GM18868 (cell line): ENCODE measurements at regions not wholly inside any gene's neighbourhood (a gene's known extent, or its start where the extent isn't known, plus 50 kb on each side); places are given as distances from the start of the nearest gene placed in this dataset.

Source experiments
- ATAC-seq: cut with Tn5 transposase; IDR thresholded peaks from one replicate; pipeline ENCODE4 v1.9.1; 2021; ENCODE audit warnings: mild to moderate bottlenecking, moderate library complexity; ENCODE audit not compliant: unreplicated experiment

DNA sequence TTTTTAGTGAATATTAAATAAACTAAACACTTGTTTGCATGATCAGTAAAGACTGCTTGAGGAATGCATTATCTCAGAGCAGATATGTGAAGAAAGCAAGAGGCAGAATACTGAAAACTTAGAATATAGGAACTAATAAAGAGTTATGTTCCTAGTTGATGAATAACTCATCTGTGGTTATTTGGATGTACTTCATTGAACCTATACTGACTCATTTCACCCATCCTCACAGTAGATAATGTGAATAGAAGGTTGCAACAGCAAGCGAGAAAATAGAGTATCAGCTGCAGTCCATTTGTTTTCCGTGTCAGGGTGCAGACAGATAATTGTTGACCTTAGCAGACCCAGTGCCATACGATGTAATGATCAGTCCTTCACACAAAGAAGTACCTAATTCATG, 945.7 kb upstream of the LRRTM1 start:
- no peak for ATAC-seq

DNA sequence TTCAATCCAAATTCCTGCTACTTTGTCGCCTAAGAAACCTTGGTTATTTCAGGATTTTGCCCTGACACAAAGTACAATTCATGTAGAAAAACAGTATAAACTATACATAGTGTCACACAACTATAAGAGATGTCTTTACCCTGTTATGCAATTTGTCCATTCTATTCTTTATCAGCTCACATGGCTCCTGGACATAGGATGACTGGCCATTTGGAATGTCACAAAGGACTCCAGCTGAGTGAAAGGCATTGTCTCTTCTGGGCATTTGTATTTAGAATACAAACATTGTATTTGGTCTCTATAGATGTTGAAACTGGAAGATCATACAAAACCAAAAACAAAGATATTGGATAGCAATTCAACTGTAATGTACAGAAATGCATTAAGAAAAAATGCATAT, 944.6 kb upstream of the LRRTM1 start:
- no peak for ATAC-seq

DNA sequence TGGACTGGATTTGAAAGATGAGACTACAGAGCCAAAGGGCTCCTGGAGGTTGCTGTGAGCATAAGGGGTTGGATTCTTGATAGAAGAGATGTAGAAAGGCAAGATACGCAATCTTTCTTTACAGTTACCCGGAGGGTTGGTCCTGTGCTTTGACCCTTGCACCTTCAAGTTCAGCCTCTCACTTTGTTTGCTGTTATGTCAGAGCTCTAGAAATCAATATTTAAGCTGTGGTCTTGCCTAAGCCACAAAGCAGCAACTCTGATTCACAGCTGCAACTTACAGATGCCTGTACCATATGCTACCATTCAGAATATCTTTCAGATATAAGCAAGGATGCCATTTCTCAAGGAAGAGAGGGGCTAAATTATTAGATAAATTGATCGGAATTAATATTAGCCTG, 943.1 kb upstream of the LRRTM1 start:
- ATAC-seq: no peak

DNA sequence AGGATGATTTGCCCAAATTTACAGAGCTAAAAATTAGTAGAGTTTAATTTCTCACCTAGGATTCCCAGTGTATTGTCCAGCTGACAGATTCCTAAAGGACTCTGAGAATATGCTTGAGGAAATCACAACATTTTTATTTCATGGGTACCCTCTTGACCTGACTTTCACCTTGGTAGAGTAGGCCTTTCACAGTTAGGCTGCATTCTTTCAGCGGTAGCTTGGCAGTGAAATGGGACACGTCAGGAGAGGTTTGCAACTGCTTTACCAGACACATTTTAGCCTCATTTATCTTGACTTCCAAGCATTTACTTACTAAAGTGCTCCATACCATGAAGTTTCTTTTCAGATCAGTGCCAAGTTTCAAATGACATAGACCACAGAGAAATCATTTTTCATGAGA, 937.9 kb upstream of the LRRTM1 start:
- ATAC-seq: no peak

DNA sequence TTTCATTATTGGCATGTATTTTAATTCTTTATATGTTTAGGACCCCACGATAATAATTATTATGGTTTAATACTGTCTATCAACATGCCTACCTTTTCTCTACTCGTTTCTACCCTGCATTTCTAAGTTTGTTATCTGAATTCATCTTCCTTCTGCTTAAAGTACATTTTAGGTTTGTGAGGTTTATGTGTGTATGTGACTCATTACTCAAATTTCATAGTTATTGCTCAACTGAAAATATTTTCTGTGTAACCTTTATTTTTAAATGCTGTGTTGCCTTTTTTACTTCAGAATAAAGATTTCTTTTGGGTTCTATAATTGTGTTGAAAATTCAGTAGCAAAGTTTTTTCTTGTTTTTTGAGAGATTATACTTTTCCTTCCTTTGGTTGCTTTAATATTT, 933.9 kb upstream of the LRRTM1 start:
- ATAC-seq: no peak

DNA sequence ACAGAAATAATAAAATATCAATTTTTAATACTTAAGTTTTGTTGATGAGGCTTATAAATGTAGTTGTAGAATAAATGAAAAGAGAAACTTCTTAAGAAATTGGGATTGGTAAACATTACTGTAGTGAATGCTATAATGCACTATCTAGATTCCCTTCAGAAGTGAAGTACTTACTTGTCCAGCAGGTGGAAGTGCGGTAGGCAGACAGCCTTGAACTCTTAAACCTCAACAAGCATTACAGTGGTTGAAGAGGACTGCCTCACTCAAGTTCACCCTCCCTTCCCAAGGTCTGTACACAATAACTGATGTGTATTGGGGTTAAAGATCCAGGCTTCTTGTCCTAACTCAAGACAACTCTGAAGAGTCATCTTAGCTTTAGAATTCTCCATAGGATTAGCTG, 931.0 kb upstream of the LRRTM1 start:
- ATAC-seq: no peak

DNA sequence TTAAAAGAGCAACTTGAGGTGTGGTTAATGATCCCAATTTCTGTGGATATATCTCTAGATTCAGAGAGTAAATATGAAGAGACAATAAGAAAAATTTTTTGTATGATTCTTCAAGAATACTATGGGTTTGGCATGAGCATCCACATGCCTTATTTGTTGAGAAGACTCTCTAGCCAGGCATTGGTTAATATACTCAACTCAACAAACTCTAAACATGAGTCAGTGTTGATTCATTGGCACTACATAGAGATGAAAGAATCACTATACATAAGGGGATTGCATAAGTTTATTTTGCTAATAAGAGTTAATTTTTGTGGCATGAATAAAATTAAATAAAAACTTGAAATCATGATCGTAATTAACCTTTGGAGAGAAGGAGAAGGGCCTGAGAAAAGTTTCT, 930.2 kb upstream of the LRRTM1 start:
- no peak for ATAC-seq

DNA sequence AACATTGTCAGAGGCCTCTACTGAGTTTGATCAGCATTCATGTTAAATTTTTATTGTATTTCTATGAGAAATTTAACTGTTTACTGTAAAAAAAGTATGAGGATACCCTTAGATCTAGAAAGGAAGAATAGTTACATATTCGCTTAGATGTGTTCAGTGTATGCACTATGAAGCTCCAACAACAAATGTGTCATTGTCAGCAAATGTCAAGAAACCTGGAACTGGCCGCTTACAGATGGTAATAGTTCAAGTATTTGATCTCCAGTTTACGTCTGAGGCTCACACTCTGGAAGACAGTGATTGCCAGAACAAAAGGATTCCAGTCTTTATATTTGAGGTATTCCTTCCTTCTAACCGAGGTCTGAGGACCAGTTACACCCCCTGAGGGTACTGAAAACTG, 921.2 kb upstream of the LRRTM1 start:
- no peak for ATAC-seq

DNA sequence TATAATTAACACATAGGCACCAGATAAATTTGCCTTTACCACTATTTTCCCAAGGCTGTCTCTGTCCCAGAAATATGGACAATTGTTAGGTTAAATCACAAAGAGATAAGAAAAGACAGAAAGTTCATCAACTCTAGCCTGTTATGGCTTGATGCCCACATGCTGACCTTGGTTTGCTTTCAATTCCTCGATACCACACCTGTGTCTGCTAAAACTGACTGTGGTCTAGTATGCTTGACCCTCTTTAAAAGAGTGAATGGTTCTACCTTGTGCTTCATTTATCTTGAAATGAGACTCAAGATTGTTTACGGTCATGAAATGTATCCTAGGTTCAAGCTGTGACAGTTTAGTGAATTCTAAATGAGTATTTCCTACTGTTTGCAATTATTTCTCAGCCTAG, 909.0 kb upstream of the LRRTM1 start:
- no peak for ATAC-seq

DNA sequence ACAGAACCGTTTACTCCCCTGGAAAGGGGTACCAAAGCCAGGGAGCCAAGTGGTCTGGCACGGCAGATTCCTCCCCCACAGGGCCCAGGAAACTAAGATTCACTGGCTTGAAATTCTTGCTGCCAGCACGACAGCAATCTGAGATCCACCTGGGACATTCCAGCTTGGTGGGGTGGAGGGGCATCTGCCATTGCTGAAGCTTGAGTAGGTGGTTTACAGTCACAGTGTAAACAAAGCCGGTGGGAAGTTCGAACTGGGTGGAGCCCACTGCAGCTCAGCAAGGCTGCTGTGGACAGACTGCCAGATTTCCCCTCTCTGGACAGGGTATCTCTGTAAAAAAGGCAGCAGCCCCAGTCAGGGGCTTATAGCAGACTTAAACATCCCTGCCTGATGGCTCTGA, 901.7 kb upstream of the LRRTM1 start:
- ATAC-seq: no peak

DNA sequence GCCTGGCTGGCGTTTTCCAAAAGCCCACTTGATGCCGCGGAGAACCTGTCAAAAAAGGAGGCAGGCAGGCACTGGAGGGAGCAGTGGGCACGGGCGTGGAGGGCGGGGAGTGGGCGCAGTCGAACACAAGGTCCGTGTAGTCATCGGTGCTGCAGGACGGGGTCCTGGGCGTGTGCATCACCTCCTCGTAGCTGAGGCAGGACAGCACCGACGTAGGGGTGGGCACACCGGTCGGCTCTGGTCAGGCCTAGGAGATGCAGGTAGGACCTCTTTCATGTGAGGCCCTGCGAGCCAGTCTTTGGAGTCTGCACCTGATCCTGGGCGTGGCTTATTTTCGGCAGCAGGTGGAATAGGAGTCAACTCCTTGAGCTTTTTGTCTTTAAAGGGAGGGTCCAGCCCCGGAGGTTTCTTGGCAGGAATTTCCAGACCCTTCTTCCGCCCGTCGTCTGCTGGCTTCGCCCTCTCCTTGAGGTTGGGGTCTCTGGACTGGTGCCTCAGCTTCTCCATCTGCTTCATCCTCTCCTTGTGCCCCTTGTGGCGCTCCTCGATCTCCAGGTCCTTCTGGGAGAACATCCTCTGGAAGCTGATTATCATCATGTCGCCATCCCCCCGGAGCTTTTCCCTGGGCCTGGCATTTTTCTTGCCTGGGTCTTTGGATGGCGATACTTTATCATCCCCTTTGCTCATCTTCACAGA, 892.5 kb upstream of the LRRTM1 start:
- no peak for ATAC-seq

DNA sequence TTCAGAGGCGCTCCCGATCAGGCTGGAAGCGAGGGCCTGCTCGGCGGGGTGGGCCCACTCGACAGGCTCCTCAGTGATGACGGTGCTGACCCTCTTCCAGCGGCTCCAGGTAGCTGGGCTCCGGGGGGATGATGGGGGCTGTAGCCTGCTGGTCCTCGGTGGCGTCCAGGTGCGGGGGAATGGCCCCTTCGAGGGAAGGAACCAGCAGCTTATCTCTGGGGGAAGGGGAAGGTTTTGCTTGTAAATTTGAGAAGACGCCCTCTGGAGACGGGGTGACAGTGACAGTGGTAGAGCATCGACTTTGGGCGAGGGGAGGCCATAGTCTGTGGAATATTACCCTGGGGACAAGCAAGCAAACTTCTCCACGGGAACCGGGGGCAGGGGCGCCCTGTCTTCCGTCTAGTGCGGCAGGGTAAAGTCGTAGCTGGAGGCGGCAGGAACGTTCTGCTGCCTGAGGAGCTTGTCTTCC, 891.9 kb upstream of the LRRTM1 start:
- ATAC-seq: no peak

DNA sequence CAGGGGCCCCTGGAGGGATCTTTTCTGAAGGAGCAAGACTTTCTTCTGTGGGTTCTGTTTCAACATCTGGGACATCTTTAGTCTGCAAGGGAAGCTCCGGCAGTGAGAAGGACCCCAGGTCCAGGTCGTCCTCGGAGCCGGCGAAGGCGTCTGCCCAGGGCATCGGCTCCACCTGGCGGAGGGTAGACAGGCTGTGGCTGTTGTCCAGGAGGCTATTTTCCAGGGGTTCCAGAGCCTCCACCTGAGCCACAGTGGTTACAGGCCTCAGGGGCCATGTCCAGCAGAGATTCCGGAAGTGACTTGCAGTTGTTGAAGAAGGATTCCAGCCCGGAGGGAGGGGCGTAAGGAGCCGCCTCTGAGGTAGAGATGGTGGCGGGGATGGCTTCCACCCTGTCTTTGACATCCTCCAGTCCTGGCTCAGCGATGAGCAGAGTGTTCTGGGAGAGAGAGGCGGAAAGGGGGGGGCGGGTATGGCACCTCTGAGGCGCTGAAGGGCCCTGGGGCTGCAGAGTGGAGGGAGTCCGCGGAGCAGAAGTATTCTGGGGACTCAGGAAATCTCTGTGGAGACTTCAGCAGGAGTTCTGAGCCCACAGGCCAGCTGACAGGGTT, 891.3 kb upstream of the LRRTM1 start:
- ATAC-seq: no peak

DNA sequence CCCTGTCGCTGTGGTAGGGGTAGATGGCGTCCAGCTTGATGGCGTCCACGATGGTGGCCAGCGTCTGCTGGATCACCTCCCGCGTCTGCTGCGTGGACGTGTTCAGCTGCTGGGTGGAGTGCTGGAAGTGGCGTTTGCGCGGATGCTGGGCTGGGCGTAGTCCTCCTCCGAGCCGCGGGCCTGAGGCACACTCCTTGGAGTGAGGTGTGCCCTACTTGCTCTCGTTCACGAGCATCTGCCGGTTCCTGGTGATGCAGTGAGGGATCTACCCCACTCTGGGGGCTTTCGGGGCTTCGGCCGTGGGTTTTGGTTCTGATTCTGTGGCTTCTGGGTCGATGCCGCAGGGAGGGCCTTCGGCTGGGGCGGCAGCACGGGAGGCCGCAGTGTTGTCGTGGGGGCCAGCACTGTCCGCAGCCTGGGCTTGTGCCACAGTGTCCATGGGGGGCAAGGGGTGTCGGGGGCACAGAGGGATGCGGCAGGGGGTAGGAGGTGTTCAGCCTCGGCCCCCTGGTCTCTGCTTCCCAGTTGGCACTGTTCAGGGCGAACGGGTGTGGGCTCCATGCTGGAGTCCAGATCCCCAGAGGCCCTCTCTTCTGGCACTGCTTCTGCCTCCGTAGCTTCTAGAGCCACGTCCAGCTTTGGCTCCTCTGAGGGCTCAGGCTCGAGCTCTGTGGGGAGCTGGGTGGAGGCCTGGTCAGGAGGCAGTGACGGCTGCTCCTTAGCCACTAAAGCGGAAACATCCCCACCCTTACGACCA, 890.6 kb upstream of the LRRTM1 start:
- no peak for ATAC-seq

DNA sequence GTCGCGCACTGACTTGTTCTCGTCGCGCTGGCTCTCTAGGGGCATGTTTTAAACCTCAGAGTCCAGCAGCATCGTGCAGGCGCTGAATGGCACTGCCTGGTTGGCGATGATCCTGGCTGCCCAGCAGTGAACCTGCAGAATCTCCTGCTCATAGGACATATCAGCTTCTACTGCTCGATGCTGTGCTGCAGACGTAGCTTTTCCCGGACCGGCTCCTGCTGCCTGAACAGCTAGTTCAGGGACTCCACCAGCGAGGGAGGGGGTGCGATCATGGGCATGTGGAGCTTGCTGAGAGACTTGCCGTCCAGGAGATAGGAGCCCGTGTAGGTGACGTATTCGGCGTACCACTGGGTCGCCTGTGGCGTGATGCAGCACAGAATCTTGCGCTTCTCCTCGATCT, 890.0 kb upstream of the LRRTM1 start:
- no peak for ATAC-seq

DNA sequence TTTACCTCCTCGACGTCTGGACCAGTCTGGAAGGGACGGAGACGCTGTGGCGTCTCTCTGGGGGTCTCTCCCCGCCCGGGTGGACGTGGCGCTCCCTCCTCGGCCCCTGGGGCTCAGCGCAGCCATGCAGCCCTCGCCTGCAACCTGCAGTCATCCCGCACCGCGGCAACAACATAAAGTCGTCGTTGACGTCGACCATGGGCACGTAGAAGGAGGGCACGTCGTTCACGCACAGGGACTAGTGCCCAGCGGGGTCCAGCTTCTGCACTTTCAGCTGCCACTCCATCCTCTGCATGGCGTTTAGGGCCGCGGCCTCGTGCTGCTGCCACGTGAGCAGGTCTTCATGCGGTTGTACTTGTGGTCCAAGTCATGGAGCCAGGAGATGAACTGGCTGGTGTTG, 889.6 kb upstream of the LRRTM1 start:
- ATAC-seq: no peak

DNA sequence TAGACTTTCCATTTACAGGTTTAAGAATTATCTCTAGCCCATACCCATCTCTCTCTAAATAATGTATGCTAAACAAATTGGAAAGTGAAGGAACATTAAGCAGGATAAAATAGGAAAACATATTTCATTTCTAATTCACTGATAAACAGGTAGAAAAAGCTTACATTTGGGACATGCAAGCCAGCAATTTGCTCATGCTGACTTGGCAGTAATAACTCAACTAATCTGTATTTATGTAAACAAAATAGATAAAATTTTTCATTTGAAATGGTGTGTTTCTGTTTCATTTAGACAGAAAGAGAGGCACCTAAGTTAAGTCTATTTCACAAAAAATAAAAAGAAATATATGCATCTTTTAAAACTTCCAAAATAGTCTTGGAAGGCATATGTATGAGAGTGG, 877.3 kb upstream of the LRRTM1 start:
- no peak for ATAC-seq

DNA sequence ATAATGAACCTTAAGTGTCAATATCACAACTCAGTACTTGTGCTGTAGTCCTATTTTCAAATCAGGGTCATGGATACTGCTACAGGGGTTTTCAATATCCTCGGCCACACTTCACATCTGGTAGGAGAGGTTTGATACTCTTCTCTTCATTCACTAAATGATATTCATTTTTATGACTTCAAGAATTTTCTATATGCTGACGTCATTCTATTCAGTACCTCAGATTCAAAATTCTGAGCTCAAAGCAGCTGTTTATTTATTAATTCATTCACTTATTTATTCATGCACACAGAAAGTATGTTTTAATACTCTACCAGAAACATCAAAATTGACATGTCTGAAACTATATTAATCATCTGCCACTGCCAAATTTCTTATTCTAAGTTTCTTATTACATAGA, 866.9 kb upstream of the LRRTM1 start:
- ATAC-seq: no peak

DNA sequence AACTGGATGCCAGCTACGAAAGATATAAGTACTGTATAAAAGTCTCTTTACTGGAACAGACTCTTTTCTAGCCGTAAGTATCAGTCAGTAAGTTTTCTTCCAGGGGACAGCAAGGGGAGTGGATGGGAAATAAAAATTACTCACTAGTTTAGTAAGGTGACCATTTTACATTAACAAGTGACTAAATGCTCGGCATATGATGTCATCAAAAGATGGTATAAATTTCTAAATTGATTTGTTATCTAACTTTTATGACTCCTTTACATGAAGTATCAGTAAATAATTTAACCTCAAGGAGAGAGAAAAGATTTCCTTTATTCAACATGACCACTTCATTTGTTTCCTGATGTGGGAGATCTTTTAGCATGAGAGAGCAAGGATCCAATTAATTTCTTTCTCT, 859.0 kb upstream of the LRRTM1 start:
- no peak for ATAC-seq

DNA sequence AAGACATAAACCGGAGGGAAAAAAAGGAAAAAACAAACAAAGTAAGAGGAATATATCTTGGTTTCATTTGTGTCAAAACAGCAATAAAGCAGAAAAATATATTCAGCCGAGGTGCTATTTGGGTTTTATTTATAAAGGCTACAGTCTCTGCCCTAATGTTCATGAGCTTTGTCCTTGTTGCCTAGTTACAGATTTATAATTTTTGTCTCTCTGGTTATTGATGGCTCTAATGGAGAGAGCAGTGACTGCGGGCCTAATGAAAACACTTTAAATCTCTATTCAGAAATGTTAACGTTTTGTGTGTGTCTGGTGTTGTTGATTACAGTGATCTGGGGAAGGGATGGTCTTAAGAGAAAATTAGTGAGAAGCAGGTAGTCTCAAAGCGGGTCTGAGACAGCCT, 854.0 kb upstream of the LRRTM1 start:
- no peak for ATAC-seq

DNA sequence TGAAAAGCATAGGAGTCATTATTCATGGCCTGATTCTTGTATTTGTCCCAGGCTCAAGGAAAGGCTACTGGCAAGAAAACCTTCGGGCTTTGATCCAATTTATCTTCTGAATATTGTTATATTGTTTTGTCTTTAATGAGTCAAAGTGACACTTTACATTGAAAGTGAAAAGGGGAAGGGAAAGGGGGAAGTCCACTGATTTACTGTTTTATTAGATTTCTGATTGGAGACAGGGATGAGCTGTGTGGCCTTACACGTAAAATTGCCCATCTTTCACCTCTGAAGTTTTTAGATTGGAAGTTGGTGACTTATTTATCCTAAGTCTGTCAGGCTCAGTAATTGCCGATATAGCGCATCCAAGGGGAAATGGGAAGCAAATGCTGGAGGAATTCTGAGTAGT, 843.8 kb upstream of the LRRTM1 start:
- peak; percentile 68 for ATAC-seq

DNA sequence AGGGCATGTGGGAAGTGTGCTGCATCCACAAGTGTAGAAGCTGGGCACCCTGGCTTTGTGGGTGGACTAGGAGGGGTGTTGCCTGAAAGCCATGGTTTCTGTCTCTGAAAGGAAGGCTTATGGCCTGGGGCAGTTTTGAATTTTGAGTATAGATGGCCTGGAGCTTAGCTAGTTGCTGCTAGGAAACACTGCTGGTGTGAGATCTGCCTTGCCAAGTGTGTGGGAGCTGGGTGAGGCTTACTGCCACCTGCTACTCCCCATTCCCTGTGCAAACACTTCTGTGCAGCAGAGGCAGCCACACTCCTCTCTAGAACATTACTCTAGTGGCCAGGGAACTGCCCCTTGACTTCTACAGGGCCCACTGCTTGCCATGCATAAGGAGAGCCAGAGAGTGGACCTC, 831.7 kb upstream of the LRRTM1 start:
- no peak for ATAC-seq
